ENCODE measurements at regions not wholly inside any gene's neighbourhood (a gene's known extent, or its start where the extent isn't known, plus 50 kb on each side); places are given as distances from the start of the nearest gene placed in this dataset.

GRCh38 chr16:9633844-9634243 is 542.4 kb downstream of the HAPSTR1 start:
- no peak for TF ChIP-seq CTCF (IDR thresholded peaks at IDR 0.05; ENCODE audit: low read depth, low read length, poor library complexity, severe bottlenecking)
- TF ChIP-seq EZH2phosphoT487 (IDR thresholded peaks at IDR 0.05; ENCODE audit: borderline replicate concordance, low read length): no peak

All from DOHH2 (cell line).